ENCODE measurements at regions not wholly inside any gene's neighbourhood (a gene's known extent, or its start where the extent isn't known, plus 50 kb on each side); places are given as distances from the start of the nearest gene placed in this dataset.

DNA sequence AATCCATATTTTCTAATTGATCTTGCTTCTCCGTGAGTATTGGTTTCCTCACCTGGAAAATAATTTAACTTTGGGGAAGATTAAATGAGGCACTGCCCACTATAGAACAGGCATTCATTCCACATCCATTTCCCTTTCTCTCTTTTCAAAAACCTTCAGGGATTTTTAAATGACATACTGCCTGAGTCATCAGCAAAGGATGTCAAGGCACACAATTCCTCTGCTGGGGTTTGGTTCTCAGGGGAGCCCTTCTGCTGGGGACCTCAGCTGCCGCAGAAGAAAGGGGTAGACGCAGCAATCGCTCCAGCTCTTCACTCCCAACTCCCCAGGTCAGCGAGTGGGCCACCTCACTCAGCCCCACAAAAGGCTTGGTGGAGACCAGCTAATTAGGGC is 90.7 kb upstream of the BACH2 start:
- TF ChIP-seq, protein P1, sequence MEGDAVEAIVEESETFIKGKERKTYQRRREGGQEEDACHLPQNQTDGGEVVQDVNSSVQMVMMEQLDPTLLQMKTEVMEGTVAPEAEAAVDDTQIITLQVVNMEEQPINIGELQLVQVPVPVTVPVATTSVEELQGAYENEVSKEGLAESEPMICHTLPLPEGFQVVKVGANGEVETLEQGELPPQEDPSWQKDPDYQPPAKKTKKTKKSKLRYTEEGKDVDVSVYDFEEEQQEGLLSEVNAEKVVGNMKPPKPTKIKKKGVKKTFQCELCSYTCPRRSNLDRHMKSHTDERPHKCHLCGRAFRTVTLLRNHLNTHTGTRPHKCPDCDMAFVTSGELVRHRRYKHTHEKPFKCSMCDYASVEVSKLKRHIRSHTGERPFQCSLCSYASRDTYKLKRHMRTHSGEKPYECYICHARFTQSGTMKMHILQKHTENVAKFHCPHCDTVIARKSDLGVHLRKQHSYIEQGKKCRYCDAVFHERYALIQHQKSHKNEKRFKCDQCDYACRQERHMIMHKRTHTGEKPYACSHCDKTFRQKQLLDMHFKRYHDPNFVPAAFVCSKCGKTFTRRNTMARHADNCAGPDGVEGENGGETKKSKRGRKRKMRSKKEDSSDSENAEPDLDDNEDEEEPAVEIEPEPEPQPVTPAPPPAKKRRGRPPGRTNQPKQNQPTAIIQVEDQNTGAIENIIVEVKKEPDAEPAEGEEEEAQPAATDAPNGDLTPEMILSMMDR (IDR thresholded peaks at IDR 0.05; ENCODE audit: poor library complexity): no peak
- TF ChIP-seq EZH2phosphoT487 (IDR thresholded peaks at IDR 0.05; ENCODE audit: low read depth, severe bottlenecking, unreplicated experiment): no peak

All from hepatocyte (in vitro differentiated cells).